ENCODE measurements at regions not wholly inside any gene's neighbourhood (a gene's known extent, or its start where the extent isn't known, plus 50 kb on each side); places are given as distances from the start of the nearest gene placed in this dataset.

GRCh38 chr21:41067709-41068108, 100.3 kb upstream of the BACE2 start:
- H3K36me3 ChIP-seq (ENCODE audit: insufficient read depth, low read length): no peaks in the 10 kb centered on the region
- H3K4me2 ChIP-seq (ENCODE audit: low read length): no peak overlapping the region
- H3K27me3 ChIP-seq (ENCODE audit: control insufficient read depth, insufficient read depth, low read length): no peaks in the 10 kb centered on the region
- H3K4me3 ChIP-seq (ENCODE audit: low read length): no peak overlapping the region
- no peak overlapping the region for H3K9ac ChIP-seq (ENCODE audit: low read depth, low read length)
- H3K9me3 ChIP-seq (replicated peaks; ENCODE audit: low read length): no peaks in the 10 kb centered on the region
- no peaks in the 10 kb centered on the region for H3K4me1 ChIP-seq (ENCODE audit: control insufficient read depth, insufficient read depth, low read length)

DNA sequence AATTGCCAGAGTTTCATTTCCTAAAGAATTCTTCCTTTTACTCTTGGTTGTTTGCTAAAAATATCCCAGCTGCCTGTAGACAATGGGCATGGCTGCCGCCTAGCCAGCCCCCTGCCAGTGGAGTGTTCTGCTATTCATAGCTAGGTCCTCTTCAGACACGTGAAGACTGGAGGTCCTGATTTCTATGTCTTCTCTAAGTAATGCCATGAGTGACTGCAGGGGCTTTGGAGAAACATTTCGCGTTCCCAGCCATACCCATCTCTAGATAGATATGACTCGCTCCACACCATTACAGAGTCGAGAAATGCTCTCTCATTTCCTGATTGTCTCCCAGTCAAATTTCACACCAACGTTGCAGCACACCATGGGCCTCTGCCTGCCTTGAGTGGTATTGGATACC, 99.5 kb upstream of the BACE2 start:
- no peak overlapping the region for H3K4me2 ChIP-seq (ENCODE audit: low read length)
- H3K9me3 ChIP-seq (replicated peaks; ENCODE audit: low read length): no peaks in the 10 kb centered on the region
- H3K27me3 ChIP-seq (ENCODE audit: control insufficient read depth, insufficient read depth, low read length): no peaks in the 10 kb centered on the region
- H3K36me3 ChIP-seq (ENCODE audit: insufficient read depth, low read length): no peaks in the 10 kb centered on the region
- no peak overlapping the region for H3K4me3 ChIP-seq (ENCODE audit: low read length)
- H3K9ac ChIP-seq (ENCODE audit: low read depth, low read length): no peak overlapping the region
- no peaks in the 10 kb centered on the region for H3K4me1 ChIP-seq (ENCODE audit: control insufficient read depth, insufficient read depth, low read length)

GRCh38 chr21:41068967-41069642, 98.9 kb upstream of the BACE2 start:
- Histone ChIP-seq H3K4me2 (ENCODE audit: low read length) (peak overlapping the region; percentile 11), H3K4me3 (ENCODE audit: low read length) (no peak overlapping the region), H3K4me1 (ENCODE audit: control insufficient read depth, insufficient read depth, low read length) (no peaks in the 10 kb centered on the region), H3K9me3 (replicated peaks; ENCODE audit: low read length) (no peaks in the 10 kb centered on the region), H3K27me3 (ENCODE audit: control insufficient read depth, insufficient read depth, low read length) (no peaks in the 10 kb centered on the region), H3K9ac (ENCODE audit: low read depth, low read length) (no peak overlapping the region), H3K36me3 (ENCODE audit: insufficient read depth, low read length) (no peaks in the 10 kb centered on the region)

DNA sequence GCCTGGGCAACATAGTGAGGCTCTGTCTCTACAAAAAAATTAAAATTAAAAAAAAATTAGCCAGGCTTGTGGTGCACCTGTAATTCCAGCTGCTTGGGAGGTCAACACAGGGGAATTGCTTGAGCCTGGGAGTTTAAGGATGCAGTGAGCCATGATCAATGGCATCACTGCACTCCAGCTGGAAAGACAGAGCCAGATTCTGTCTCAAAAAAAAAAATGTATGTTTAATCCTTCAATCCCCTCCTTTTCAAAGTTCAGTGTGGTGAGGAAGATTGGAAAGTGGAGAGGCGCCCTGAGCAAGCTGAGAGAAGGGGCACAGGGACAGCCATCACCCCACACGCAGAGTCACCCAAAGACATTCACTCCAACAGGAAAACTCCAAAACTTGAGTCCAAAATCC, 97.7 kb upstream of the BACE2 start:
- H3K36me3 ChIP-seq (ENCODE audit: insufficient read depth, low read length): no peaks in the 10 kb centered on the region
- no peak overlapping the region for H3K4me2 ChIP-seq (ENCODE audit: low read length)

DNA sequence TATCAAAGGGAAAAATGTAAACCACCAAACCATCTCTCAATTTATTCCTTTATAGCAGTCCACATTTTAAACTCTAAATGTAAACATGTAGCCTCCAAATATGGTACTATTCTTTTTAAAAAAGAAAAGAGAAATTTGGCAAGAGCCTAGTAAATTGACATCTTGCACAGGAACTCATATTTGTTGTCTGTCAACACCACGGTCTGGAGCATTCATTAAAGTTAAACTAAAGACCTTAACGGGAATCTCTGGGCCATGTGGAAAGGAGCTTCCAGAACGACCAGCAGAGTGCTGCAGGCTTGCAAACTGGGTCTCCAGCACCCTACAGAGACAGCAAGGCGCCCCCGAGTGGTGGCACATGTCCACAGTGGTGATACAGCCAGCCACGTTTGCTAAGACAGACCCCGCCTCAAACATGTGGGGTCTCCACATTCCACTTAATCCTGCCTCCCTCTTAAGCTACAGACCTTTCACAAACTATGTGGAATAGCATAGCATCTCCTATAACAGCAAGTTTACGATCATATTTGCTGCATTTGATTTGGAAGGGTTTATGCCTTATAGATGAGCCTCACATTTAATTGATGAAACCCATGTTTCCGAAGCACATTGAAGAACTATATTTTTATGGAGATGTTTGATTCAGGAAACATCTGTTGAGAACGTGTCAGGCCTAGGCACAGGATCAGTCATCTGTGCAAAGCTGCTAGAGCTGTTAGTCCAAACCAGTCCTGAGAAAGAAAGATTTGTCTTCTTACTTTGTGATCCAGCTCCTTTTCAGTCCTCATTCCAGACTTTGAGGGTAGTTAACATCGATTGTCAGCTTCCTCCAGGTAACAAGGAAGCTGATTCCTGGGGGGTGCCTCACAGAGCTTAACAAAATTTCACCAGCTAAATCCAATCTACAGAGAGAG, 96.4 kb upstream of the BACE2 start:
- H3K4me2 ChIP-seq (ENCODE audit: low read length): no peak overlapping the region
- no peaks in the 10 kb centered on the region for H3K4me1 ChIP-seq (ENCODE audit: control insufficient read depth, insufficient read depth, low read length)
- H3K9me3 ChIP-seq (replicated peaks; ENCODE audit: low read length): no peaks in the 10 kb centered on the region
- H3K36me3 ChIP-seq (ENCODE audit: insufficient read depth, low read length): no peaks in the 10 kb centered on the region
- no peak overlapping the region for H3K4me3 ChIP-seq (ENCODE audit: low read length)
- H3K9ac ChIP-seq (ENCODE audit: low read depth, low read length): no peak overlapping the region
- no peaks in the 10 kb centered on the region for H3K27me3 ChIP-seq (ENCODE audit: control insufficient read depth, insufficient read depth, low read length)

More for the DNA sequence above, 97.7 kb upstream of the BACE2 start:
- Histone ChIP-seq H3K9ac (ENCODE audit: low read depth, low read length) (no peak overlapping the region), H3K4me1 (ENCODE audit: control insufficient read depth, insufficient read depth, low read length) (no peaks in the 10 kb centered on the region), H3K4me3 (ENCODE audit: low read length) (no peak overlapping the region), H3K9me3 (replicated peaks; ENCODE audit: low read length) (no peaks in the 10 kb centered on the region), H3K27me3 (ENCODE audit: control insufficient read depth, insufficient read depth, low read length) (no peaks in the 10 kb centered on the region)

DNA sequence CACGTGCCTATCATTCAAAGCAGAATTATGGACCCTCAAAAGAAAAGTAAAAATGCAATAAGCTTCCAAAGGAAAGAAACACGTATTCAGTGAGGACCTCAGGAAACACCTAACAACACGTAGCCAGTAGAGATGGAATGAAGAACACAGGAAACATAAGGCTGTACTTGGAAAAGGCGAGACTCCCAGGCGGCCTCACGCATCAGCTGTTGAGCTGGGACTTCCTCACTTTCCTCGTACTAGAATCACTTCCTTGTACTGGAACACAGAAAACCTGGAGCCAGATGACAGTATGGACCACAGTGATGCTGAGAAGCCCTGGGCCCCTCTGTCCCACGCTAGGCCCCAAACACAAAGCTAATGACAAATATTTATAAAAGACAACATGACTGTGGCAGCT, 94.4 kb upstream of the BACE2 start:
- H3K9me3 ChIP-seq (replicated peaks; ENCODE audit: low read length): no peaks in the 10 kb centered on the region
- H3K4me3 ChIP-seq (ENCODE audit: low read length): no peak overlapping the region
- H3K9ac ChIP-seq (ENCODE audit: low read depth, low read length): no peak overlapping the region
- no peaks in the 10 kb centered on the region for H3K4me1 ChIP-seq (ENCODE audit: control insufficient read depth, insufficient read depth, low read length)
- H3K4me2 ChIP-seq (ENCODE audit: low read length): no peak overlapping the region
- no peaks in the 10 kb centered on the region for H3K27me3 ChIP-seq (ENCODE audit: control insufficient read depth, insufficient read depth, low read length)
- no peaks in the 10 kb centered on the region for H3K36me3 ChIP-seq (ENCODE audit: insufficient read depth, low read length)

DNA sequence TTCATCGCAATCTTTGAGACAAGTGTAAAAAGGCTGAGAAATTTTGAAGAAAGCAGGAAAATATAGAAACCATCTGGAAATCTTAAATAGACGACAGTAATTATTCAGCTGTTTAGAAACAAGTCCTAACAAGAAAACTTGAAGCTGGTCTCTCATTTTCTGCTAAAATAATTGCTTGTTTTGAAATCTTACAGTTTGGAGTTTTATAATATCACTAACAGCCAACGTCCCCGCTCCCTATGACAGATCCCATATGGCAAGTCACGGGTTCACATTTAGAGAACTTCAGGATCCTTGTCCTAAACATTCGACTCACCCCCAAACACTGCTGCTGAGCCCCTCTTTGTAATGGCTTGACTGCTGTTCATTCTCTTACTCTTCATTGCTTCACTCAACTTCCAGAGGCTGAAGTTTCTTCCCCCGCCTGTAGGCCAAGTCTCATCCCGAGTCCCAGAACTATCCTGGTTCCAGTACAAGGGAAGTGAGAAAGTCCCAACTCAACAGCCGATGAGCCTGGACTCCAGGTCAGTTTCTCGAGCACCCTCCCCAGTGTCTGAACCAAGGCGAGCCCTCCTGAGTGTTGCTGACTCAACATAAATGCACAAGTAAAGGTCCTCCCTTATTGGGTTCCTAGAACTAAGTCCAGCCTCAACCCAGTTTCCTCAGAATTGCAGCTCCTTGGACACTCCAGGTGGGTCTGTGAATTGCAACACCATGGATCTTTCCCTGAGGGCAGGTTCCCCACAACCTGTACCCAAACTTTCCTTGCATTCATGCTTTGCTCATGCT, 93.4 kb upstream of the BACE2 start:
- Histone ChIP-seq H3K4me2 (ENCODE audit: low read length) (no peak overlapping the region), H3K9ac (ENCODE audit: low read depth, low read length) (no peak overlapping the region), H3K27me3 (ENCODE audit: control insufficient read depth, insufficient read depth, low read length) (no peaks in the 10 kb centered on the region), H3K36me3 (ENCODE audit: insufficient read depth, low read length) (no peaks in the 10 kb centered on the region), H3K9me3 (replicated peaks; ENCODE audit: low read length) (no peaks in the 10 kb centered on the region), H3K4me3 (ENCODE audit: low read length) (no peak overlapping the region), H3K4me1 (ENCODE audit: control insufficient read depth, insufficient read depth, low read length) (no peaks in the 10 kb centered on the region)

DNA sequence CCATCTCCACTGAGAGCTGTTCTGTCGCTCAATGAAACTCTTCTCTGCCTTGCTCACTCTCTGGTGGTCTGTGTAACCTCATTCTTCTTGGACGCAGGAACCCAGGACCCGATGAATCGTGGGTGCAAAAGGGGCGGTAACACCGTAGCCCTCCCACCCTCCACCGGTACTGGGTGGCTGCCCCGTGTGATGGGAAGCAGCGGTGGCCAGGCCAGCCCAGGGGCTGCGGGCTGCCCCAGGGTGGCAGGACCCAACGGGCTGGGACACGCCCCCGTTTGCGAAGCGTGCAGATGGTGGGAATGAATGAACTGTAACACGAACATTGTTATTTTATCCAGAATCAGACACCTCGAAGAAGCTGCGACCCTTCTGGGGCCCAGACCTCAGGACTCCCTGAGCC, 92.3 kb upstream of the BACE2 start:
- Histone ChIP-seq H3K4me3 (ENCODE audit: low read length) (no peak overlapping the region), H3K9me3 (replicated peaks; ENCODE audit: low read length) (no peaks in the 10 kb centered on the region)

GRCh38 chr21:41076064-41076463, 91.9 kb upstream of the BACE2 start:
- Histone ChIP-seq H3K4me2 (ENCODE audit: low read length) (no peak overlapping the region), H3K4me1 (ENCODE audit: control insufficient read depth, insufficient read depth, low read length) (no peaks in the 10 kb centered on the region), H3K9me3 (replicated peaks; ENCODE audit: low read length) (no peaks in the 10 kb centered on the region), H3K36me3 (ENCODE audit: insufficient read depth, low read length) (no peaks in the 10 kb centered on the region), H3K27me3 (ENCODE audit: control insufficient read depth, insufficient read depth, low read length) (no peaks in the 10 kb centered on the region), H3K4me3 (ENCODE audit: low read length) (no peak overlapping the region), H3K9ac (ENCODE audit: low read depth, low read length) (no peak overlapping the region)

More for the DNA sequence above, 92.3 kb upstream of the BACE2 start:
- Histone ChIP-seq H3K4me1 (ENCODE audit: control insufficient read depth, insufficient read depth, low read length) (no peaks in the 10 kb centered on the region), H3K4me2 (ENCODE audit: low read length) (no peak overlapping the region), H3K36me3 (ENCODE audit: insufficient read depth, low read length) (no peaks in the 10 kb centered on the region), H3K9ac (ENCODE audit: low read depth, low read length) (no peak overlapping the region), H3K27me3 (ENCODE audit: control insufficient read depth, insufficient read depth, low read length) (no peaks in the 10 kb centered on the region)

GRCh38 chr21:41079159-41079558, 88.8 kb upstream of the BACE2 start:
- Histone ChIP-seq H3K27me3 (ENCODE audit: control insufficient read depth, insufficient read depth, low read length) (no peaks in the 10 kb centered on the region), H3K9ac (ENCODE audit: low read depth, low read length) (no peak overlapping the region), H3K4me1 (ENCODE audit: control insufficient read depth, insufficient read depth, low read length) (no peaks in the 10 kb centered on the region)

GRCh38 chr21:41080485-41081121, 87.4 kb upstream of the BACE2 start:
- Histone ChIP-seq H3K36me3 (ENCODE audit: insufficient read depth, low read length) (no peaks in the 10 kb centered on the region), H3K4me2 (ENCODE audit: low read length) (no peak overlapping the region), H3K4me1 (ENCODE audit: control insufficient read depth, insufficient read depth, low read length) (no peaks in the 10 kb centered on the region), H3K9me3 (replicated peaks; ENCODE audit: low read length) (no peaks in the 10 kb centered on the region), H3K4me3 (ENCODE audit: low read length) (no peak overlapping the region), H3K9ac (ENCODE audit: low read depth, low read length) (no peak overlapping the region), H3K27me3 (ENCODE audit: control insufficient read depth, insufficient read depth, low read length) (no peaks in the 10 kb centered on the region)

More at GRCh38 chr21:41079159-41079558, 88.8 kb upstream of the BACE2 start:
- Histone ChIP-seq H3K36me3 (ENCODE audit: insufficient read depth, low read length) (no peaks in the 10 kb centered on the region), H3K9me3 (replicated peaks; ENCODE audit: low read length) (no peaks in the 10 kb centered on the region), H3K4me3 (ENCODE audit: low read length) (no peak overlapping the region), H3K4me2 (ENCODE audit: low read length) (no peak overlapping the region)

Measured in skeletal muscle satellite cell (primary cell).